Hepatocyte (in vitro differentiated cells): ENCODE measurements at regions not wholly inside any gene's neighbourhood (a gene's known extent, or its start where the extent isn't known, plus 50 kb on each side); places are given as distances from the start of the nearest gene placed in this dataset.
"Not testable (repeated sequence)": the region's sequence is repeated elsewhere in the genome, so short reads cannot be mapped to it uniquely, and the experiment has no call there.

Source experiments
- DNase-seq: peaks from one replicate; pipeline ENCODE4 v3.0.0-alpha.2; 2016; ENCODE audit warnings: low spot score
- H2AFZ ChIP-seq: fragments of 200-600 bp; sonication (generic); 2 replicates; pipeline ENCODE4 v1.6.0; 2016; ENCODE audit warnings: antibody characterized with exemption, mild to moderate bottlenecking
- H3K27ac ChIP-seq: fragments of 200-600 bp; sonication (generic); 2 replicates; pipeline ENCODE4 v1.5.1; 2016; ENCODE audit warnings: mild to moderate bottlenecking
- H3K27me3 ChIP-seq: fragments of 200-600 bp; sonication (generic); 2 replicates; pipeline ENCODE4 v1.6.1; 2016
- H3K36me3 ChIP-seq: fragments of 200-600 bp; sonication (generic); replicated peaks from 2 replicates; pipeline ENCODE4 v1.5.1; 2016; ENCODE audit warnings: low read depth; ENCODE audit not compliant: insufficient read depth
- H3K4me1 ChIP-seq: fragments of 200-600 bp; sonication (generic); 2 replicates; pipeline ENCODE4 v1.5.1; 2016; ENCODE audit warnings: mild to moderate bottlenecking, moderate library complexity; ENCODE audit not compliant: insufficient read depth
- H3K4me2 ChIP-seq: fragments of 200-600 bp; sonication (generic); 2 replicates; pipeline ENCODE4 v1.6.0; 2016
- H3K4me3 ChIP-seq: fragments of 200-600 bp; sonication (generic); 2 replicates; pipeline ENCODE4 v1.5.1; 2016; ENCODE audit warnings: mild to moderate bottlenecking
- H3K79me2 ChIP-seq: fragments of 200-600 bp; sonication (generic); 2 replicates; pipeline ENCODE4 v1.6.0; 2017; ENCODE audit warnings: mild to moderate bottlenecking
- H3K9me2 ChIP-seq: fragments of 200-600 bp; sonication (generic); replicated peaks from 2 replicates; pipeline ENCODE4 v1.6.0; 2017; ENCODE audit warnings: mild to moderate bottlenecking; ENCODE audit not compliant: insufficient read depth
- H3K9me3 ChIP-seq: fragments of 200-600 bp; sonication (generic); 2 replicates; pipeline ENCODE4 v1.5.1; 2016; ENCODE audit warnings: low read depth, mild to moderate bottlenecking
- H4K20me1 ChIP-seq: fragments of 200-600 bp; sonication (generic); 2 replicates; pipeline ENCODE4 v1.6.0; 2016; ENCODE audit warnings: mild to moderate bottlenecking; ENCODE audit not compliant: insufficient read depth, poor library complexity, severe bottlenecking
- CTCF ChIP-seq: fragments of 200-600 bp; sonication (generic); IDR thresholded peaks from 2 replicates; pipeline ENCODE4 v1.5.1; 2016; ENCODE audit warnings: antibody characterized with exemption, mild to moderate bottlenecking; ENCODE audit not compliant: poor library complexity
- EZH2 ChIP-seq: fragments of 200-600 bp; sonication (generic); IDR thresholded peaks from 2 replicates; pipeline ENCODE4 v1.6.1; 2016; ENCODE audit warnings: antibody characterized with exemption, mild to moderate bottlenecking, borderline replicate concordance
- EZH2phosphoT487 ChIP-seq: fragments of 200-600 bp; sonication (generic); IDR thresholded peaks from one replicate; pipeline ENCODE4 v1.6.1; 2018; ENCODE audit warnings: antibody characterized with exemption, mild to moderate bottlenecking, low read depth, moderate library complexity; ENCODE audit not compliant: unreplicated experiment, severe bottlenecking
- WGBS: methylation state at CpG from one replicate; pipeline ENCODE4 v1.1.6; 2016; ENCODE audit warnings: low lambda C conversion rate; ENCODE audit errors: missing lambda C conversion rate; 5-methylcytosine and 5-hydroxymethylcytosine counted together

GRCh38 chr2:391696-392095 is 103.8 kb upstream of the ALKAL2 start:
- Histone ChIP-seq H3K4me2 (no peak overlapping the region), H3K4me1 (no peaks in the 10 kb centered on the region), H3K9me3 (no peaks in the 10 kb centered on the region), H3K9me2 (no peaks in the 10 kb centered on the region), H3K79me2 (no peaks in the 10 kb centered on the region), H3K4me3 (no peak overlapping the region), H3K27ac (no peak overlapping the region), H2AFZ (no peak overlapping the region), H3K36me3 (no peaks in the 10 kb centered on the region), H3K27me3 (no peaks in the 10 kb centered on the region), H4K20me1 (no peaks in the 10 kb centered on the region)
- DNase-seq: no peak
- TF ChIP-seq EZH2phosphoT487: no peak
- TF ChIP-seq EZH2: no peak
- TF ChIP-seq CTCF: no peak
- 90% methylated on average over 6 of the region's 6 CpGs for WGBS

GRCh38 chr2:390959-391358 is 103.1 kb upstream of the ALKAL2 start:
- no peak for DNase-seq
- H3K4me1 ChIP-seq: no peaks in the 10 kb centered on the region

GRCh38 chr2:389985-390384 is 102.1 kb upstream of the ALKAL2 start:
- not testable (repeated sequence) for H3K4me1 ChIP-seq, DNase-seq
- WGBS: 97% methylated on average over 15 of the region's 15 CpGs

More at GRCh38 chr2:390959-391358, 103.1 kb upstream of the ALKAL2 start:
- no peaks in the 10 kb centered on the region for H4K20me1 ChIP-seq
- H3K27me3 ChIP-seq: no peaks in the 10 kb centered on the region
- no peaks in the 10 kb centered on the region for H3K36me3 ChIP-seq
- TF ChIP-seq CTCF: no peak
- no peak for TF ChIP-seq EZH2
- no peak for TF ChIP-seq EZH2phosphoT487
- H3K9me2 ChIP-seq: no peaks in the 10 kb centered on the region
- 88% methylated on average over 14 of the region's 14 CpGs for WGBS
- no peaks in the 10 kb centered on the region for H3K79me2 ChIP-seq
- H3K4me2 ChIP-seq: no peak overlapping the region
- H3K4me3 ChIP-seq: no peak overlapping the region
- no peak overlapping the region for H3K27ac ChIP-seq
- H3K9me3 ChIP-seq: no peaks in the 10 kb centered on the region
- H2AFZ ChIP-seq: no peak overlapping the region

GRCh38 chr2:388752-389151 is 100.9 kb upstream of the ALKAL2 start:
- not testable (repeated sequence) for H3K79me2 ChIP-seq, DNase-seq, H2AFZ ChIP-seq, H3K27me3 ChIP-seq, H3K27ac ChIP-seq, H3K9me2 ChIP-seq, H3K4me3 ChIP-seq, H3K9me3 ChIP-seq, H4K20me1 ChIP-seq, H3K4me2 ChIP-seq, H3K36me3 ChIP-seq, H3K4me1 ChIP-seq
- WGBS: 97% methylated on average over 20 of the region's 24 CpGs

More at GRCh38 chr2:389985-390384, 102.1 kb upstream of the ALKAL2 start:
- H3K79me2 ChIP-seq, H3K27me3 ChIP-seq, H3K9me3 ChIP-seq, H3K9me2 ChIP-seq, H4K20me1 ChIP-seq, H3K27ac ChIP-seq, H3K4me3 ChIP-seq, H2AFZ ChIP-seq, H3K36me3 ChIP-seq, H3K4me2 ChIP-seq: not testable (repeated sequence)

GRCh38 chr2:387980-388421 is 100.1 kb upstream of the ALKAL2 start:
- no peak for DNase-seq
- no peaks in the 10 kb centered on the region for H3K4me1 ChIP-seq
- H2AFZ ChIP-seq: no peak overlapping the region
- H3K27me3 ChIP-seq: no peaks in the 10 kb centered on the region
- H3K9me3 ChIP-seq: no peaks in the 10 kb centered on the region
- H3K4me2 ChIP-seq: no peak overlapping the region
- H3K4me3 ChIP-seq: no peak overlapping the region
- no peak overlapping the region for H3K27ac ChIP-seq
- 88% methylated on average over 18 of the region's 18 CpGs for WGBS
- no peaks in the 10 kb centered on the region for H3K79me2 ChIP-seq
- no peaks in the 10 kb centered on the region for H3K36me3 ChIP-seq
- no peaks in the 10 kb centered on the region for H4K20me1 ChIP-seq
- H3K9me2 ChIP-seq: no peaks in the 10 kb centered on the region
- TF ChIP-seq CTCF (no peak), EZH2phosphoT487 (no peak), EZH2 (no peak)
